Stimulated activated CD8-positive, alpha-beta memory T cell treated with anti-CD3 and anti-CD28 coated beads, Interleukin-7, amount 100 ng/mL, for 48 hours (primary cell): ENCODE measurements at regions not wholly inside any gene's neighbourhood (a gene's known extent, or its start where the extent isn't known, plus 50 kb on each side); places are given as distances from the start of the nearest gene placed in this dataset.

ENCODE experiments used
- DNase-seq, 2 donors: peaks; one replicate each; pipeline ENCODE4 v3.0.0-alpha.2; 2020; ENCODE audit warnings: low read depth in 1 of 2; ENCODE audit errors: extremely low read depth in 1 of 2

DNA sequence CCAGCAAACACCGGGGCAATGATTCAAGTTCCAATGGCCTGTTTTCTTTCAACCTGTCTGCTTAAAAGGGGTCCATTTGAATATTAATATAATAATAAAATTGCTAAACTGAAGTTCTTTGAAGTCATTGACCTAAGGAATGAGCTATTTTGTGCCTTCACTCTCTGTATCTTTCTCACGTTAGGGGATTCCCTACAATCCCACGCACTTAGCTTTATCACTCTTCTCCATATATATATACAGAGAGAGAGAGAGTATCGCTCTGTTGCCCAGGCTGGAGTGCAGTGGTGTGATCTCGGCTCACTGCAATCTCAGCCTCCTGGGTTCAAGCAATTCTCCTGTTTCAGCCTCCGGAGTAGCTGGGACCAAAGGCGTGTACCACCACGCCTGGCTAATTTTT is 83.9 kb upstream of the NWD2 start:
- no peak for DNase-seq

DNA sequence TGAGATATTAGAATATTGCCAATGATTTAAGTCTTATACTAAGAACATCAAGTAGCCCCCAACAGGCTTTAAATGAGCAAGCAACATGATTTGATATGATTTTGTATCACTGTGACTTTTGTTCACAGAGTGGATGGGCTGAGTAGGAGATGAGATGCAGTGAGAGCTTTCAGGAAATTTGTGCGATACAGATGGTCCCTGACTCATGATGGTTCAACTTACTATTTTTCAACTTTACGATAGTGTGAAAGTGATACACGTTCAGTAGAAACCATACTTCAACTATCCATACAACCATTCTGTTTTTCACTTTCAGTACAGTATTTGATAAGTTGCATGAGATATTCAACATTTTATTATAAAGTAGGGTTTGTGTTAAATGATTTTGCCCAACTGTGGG is 78.7 kb upstream of the NWD2 start:
- DNase-seq = no peak

- DNase-seq = no peak
Observed at GRCh38 chr4:37169956-37170355, 74.6 kb upstream of the NWD2 start.

- DNase-seq = no peak
Observed at GRCh38 chr4:37188100-37188499, 56.4 kb upstream of the NWD2 start.
